Activated T-cell treated with anti-CD3 and anti-CD28 coated beads, Interleukin-2, amount 50 U/mL, for 24 hours (primary cell): ENCODE measurements at regions not wholly inside any gene's neighbourhood (a gene's known extent, or its start where the extent isn't known, plus 50 kb on each side); places are given as distances from the start of the nearest gene placed in this dataset.
"Not testable (repeated sequence)": the region's sequence is repeated elsewhere in the genome, so short reads cannot be mapped to it uniquely, and the experiment has no call there.

Experiments used
- DNase-seq: peaks from one replicate; pipeline ENCODE4 v3.0.0-alpha.2; 2020
- H3K27ac Mint-ChIP-seq: 2 replicates; pipeline ENCODE4 v1.8.0; 2020; ENCODE audit warnings: mild to moderate bottlenecking, mixed read lengths
- H3K27me3 Mint-ChIP-seq: 2 replicates; pipeline ENCODE4 v1.8.0; 2020; ENCODE audit warnings: mixed read lengths
- H3K36me3 Mint-ChIP-seq: 2 replicates; pipeline ENCODE4 v1.8.0; 2020; ENCODE audit warnings: low read depth, mixed read lengths
- H3K4me1 Mint-ChIP-seq: 2 replicates; pipeline ENCODE4 v1.8.0; 2020; ENCODE audit warnings: low read depth, mixed read lengths
- H3K4me3 Mint-ChIP-seq: 2 replicates; pipeline ENCODE4 v1.8.0; 2020; ENCODE audit warnings: mild to moderate bottlenecking, moderate library complexity, mixed read lengths
- H3K9me3 Mint-ChIP-seq: 2 replicates; pipeline ENCODE4 v1.8.0; 2020; ENCODE audit warnings: mixed read lengths

DNA sequence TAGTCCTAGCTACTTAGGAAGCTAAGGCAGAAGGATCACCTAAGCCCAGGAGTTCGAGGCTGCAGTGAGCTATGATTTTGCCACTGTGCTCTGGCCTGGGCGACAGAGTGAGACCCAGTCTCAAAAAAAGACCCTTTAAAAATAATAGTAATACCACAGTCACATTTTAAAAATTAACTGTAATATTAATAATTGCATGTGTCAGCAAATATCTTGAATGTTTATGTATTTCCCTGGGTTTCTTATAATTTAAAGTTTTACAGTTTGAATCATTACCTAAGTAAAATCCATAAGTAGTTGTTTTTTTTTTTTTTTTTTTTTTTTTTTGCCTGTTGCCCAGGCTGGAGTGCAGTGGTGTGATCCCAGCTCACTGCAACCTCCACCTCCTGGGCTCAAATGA, 69.2 kb downstream of the LYZL2 start:
- no peaks in the 10 kb centered on the region for H3K36me3 Mint-ChIP-seq
- no peak for DNase-seq
- no peak overlapping the region for H3K27ac Mint-ChIP-seq
- H3K9me3 Mint-ChIP-seq, result no peaks in the 10 kb centered on the region
- peaks cover 8% of the 10 kb centered on the region for H3K4me1 Mint-ChIP-seq
- H3K4me3 Mint-ChIP-seq, result no peak overlapping the region
- H3K27me3 Mint-ChIP-seq, result peaks cover 13% of the 10 kb centered on the region

DNA sequence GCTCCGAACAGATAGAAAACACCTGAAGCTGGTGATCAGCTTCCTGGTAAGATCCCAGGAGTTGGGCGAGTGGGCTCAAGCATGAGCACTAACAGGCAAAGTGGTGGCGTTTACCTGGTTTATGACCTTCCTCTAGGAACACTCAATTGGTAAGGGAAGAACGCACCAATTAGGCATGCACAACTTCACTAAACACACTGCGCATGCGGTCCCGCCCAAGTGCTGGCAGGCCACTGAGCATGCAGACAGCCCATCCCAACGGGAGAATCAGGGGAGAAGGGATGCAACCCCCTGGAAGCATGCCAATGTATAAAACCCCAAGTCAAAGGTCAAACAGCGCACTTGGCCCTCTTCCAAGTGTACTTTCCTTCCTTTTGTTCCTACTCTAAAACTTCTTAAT, 70.4 kb downstream of the LYZL2 start:
- Mint-ChIP-seq H3K9me3 (no peaks in the 10 kb centered on the region), H3K27me3 (peaks cover 12% of the 10 kb centered on the region), H3K4me3 (no peak overlapping the region), H3K36me3 (no peaks in the 10 kb centered on the region), H3K27ac (no peak overlapping the region), H3K4me1 (peaks cover 8% of the 10 kb centered on the region)
- no peak for DNase-seq

DNA sequence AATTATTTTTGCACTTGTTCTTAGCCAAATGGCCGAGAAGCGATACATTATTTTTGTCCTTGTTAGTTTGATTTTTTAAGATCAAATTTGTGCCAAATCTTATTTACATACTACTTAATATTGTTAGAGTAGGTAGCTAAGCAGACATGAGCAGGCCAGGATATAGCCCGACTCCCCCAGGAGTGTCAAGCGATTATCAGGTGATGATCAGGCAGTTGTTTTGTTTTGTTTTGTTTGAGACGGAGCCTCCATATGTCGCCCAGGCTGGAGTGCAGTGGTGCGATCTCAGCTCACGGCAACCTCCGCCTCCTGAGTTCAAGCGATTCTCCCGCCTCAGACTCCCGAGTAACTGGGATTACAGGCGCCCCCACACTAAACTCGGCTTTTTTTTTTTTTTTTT, 71.1 kb downstream of the LYZL2 start:
- Mint-ChIP-seq H3K36me3 (no peaks in the 10 kb centered on the region), H3K9me3 (no peaks in the 10 kb centered on the region), H3K27ac (no peak overlapping the region), H3K4me3 (no peak overlapping the region), H3K4me1 (peaks cover 8% of the 10 kb centered on the region), H3K27me3 (peaks cover 6% of the 10 kb centered on the region)
- DNase-seq, result no peak

DNA sequence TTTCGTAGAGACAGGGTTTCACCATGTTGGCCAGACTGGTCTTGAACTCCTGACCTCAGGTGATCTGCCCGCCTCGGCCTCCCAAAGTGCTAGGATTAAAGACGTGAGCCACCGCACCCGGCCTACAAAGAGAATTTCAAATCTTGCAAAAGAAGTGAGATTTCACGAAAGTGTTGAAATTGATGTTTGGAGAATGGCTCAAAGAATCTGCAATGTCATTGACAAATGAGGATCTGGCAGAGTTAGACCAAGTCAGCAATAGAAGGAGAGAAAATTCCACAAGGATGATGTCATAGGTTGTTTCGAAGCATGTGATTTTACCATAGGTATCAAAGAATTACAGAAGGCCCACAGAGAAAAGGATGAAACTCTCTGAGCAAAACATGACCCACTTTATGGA, 71.7 kb downstream of the LYZL2 start:
- Mint-ChIP-seq H3K4me1 (peaks cover 6% of the 10 kb centered on the region), H3K27ac (no peak overlapping the region), H3K9me3 (no peaks in the 10 kb centered on the region), H3K4me3 (no peak overlapping the region), H3K36me3 (no peaks in the 10 kb centered on the region), H3K27me3 (peaks cover under 1% of the 10 kb centered on the region)
- DNase-seq, result no peak

DNA sequence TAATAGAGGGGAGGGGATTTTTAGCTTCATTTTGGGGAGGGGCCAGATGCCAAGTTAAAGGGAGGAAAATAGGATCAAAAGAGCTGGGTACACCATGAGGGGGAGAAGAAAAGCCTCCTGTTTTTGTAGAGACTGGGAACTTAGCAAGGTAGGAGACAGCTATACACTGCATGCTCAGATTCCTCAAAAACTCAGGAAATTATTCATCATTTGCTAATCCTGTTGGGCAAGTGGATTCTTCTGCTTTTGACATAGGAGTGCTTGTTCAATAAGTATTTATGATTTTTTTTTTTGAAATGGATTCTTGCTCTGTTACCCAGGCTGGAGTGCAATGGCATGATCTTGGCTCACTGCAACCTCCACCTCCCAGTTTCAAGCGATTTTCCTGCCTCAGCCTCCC, 73.4 kb downstream of the LYZL2 start:
- H3K4me1 Mint-ChIP-seq, result no peaks in the 10 kb centered on the region
- no peaks in the 10 kb centered on the region for H3K27me3 Mint-ChIP-seq
- no peaks in the 10 kb centered on the region for H3K9me3 Mint-ChIP-seq
- no peak overlapping the region for H3K27ac Mint-ChIP-seq
- H3K36me3 Mint-ChIP-seq, result no peaks in the 10 kb centered on the region
- DNase-seq, result no peak
- H3K4me3 Mint-ChIP-seq, result no peak overlapping the region

DNA sequence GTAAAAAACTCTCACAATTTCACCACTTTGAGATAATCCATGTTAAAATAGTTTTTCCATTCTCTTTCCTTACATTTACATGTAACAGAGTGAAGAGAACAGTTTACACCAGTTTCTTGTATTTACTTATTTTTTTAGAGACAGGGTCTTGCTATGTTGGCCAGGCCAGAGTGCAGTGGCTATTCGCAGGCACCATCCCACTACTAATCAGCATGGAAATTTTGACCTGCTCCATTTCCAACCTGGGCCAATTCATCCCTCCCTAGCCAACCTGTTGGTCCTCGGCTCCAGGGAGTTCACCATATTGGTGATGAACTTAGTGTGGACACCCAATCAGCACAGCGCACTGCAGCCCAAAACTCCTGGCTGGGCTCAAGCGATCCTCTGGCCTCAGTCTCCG, 74.1 kb downstream of the LYZL2 start:
- Mint-ChIP-seq H3K4me1 (peaks cover 2% of the 10 kb centered on the region), H3K27ac (no peak overlapping the region), H3K27me3 (no peaks in the 10 kb centered on the region), H3K4me3 (no peak overlapping the region), H3K36me3 (no peaks in the 10 kb centered on the region), H3K9me3 (no peaks in the 10 kb centered on the region)
- no peak for DNase-seq

DNA sequence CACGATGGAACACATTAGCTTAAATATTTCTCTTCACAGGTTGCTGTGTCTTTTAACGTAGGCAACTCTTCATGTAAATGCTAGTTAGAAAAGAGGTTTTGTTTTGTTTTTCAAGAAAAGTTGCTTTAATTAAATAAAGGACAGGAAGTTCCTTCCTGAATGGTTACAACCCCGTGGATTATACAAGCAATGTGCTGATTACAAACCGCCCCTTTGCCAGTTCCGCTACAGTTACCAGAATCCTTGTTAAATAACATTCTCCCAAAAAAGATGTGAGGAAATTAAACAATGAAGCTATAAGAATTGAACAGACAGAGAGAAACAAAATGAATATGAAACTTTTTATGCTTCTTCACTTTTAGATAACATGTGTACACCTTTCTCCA, 75.1 kb downstream of the LYZL2 start:
- Mint-ChIP-seq H3K27ac (no peak overlapping the region), H3K4me1 (peaks cover 2% of the 10 kb centered on the region), H3K27me3 (no peaks in the 10 kb centered on the region), H3K4me3 (no peak overlapping the region), H3K36me3 (no peaks in the 10 kb centered on the region), H3K9me3 (no peaks in the 10 kb centered on the region)
- no peak for DNase-seq

DNA sequence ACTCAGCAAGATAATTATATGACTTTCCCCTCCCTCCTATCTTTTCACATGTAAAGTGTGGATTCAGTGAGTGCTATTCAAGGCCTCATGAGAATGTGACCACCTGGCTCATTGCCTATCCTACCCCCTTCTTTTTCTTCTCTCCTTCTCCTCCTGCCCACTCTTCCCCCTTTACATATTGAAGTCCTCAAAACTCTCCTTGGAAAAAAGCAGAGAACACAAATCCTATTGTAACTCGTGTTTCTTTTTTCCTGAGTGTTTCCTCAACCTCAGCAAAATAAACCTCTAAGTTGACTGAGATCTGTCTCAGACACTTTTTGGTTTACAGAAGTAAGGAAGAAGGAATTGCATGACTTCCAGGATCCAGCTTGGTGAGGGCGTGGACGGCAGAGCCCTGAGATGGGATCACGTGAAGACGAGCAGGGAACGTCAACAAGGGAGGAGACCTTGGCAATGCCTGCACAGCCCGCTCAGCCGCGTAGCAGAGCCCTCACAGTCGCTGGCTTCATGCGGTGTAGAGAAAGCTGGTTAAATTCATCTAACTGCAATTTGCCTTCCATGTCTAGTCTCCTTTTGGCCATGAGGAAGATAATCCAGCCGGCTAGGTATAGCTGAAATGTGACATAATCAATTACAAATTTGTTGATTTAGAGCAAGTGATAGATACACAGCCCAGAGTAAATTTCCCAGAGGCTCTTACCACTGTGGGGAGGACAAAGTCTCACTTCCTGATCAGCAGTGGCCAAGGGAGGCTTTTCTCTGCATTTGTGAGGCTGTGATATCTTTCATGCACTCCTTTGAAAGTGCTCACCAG, 75.7 kb downstream of the LYZL2 start:
- Mint-ChIP-seq H3K27me3 (peaks cover 1% of the 10 kb centered on the region), H3K27ac (no peak overlapping the region), H3K36me3 (no peaks in the 10 kb centered on the region), H3K9me3 (no peaks in the 10 kb centered on the region), H3K4me1 (peaks cover 2% of the 10 kb centered on the region), H3K4me3 (no peak overlapping the region)
- no peak for DNase-seq

DNA sequence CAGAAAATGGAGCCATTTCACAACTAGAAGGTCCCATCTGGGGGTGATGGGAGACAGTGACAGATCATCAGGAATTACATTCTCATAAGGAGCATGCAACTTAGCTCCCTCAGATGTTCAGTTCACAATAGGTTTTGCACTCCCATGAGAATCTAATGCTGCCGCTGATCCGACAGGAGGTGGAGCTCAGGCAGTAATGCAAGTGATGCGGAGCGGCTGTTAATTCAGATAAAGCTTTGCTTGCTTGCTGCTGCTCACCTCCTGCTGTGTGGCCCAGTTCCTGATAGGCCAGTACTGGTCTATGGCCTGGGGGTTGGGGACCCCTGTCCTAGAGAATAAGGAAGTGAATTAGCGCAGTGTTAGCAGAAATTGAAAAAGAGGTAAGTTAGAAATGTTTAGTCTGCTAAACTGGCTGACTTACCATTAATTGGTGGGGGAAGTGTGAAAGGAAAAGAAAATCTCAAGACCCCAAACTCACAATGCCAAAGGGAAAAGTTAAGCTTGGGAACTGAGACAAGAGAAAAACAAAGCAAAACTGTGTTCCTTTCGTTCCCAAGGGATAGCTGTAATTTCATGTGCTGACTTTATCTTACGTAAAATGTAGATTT, 76.4 kb downstream of the LYZL2 start:
- no peak for DNase-seq
- peaks cover 2% of the 10 kb centered on the region for H3K4me1 Mint-ChIP-seq
- no peaks in the 10 kb centered on the region for H3K36me3 Mint-ChIP-seq
- H3K27ac Mint-ChIP-seq, result no peak overlapping the region
- no peak overlapping the region for H3K4me3 Mint-ChIP-seq
- no peaks in the 10 kb centered on the region for H3K9me3 Mint-ChIP-seq
- peaks cover 3% of the 10 kb centered on the region for H3K27me3 Mint-ChIP-seq

DNA sequence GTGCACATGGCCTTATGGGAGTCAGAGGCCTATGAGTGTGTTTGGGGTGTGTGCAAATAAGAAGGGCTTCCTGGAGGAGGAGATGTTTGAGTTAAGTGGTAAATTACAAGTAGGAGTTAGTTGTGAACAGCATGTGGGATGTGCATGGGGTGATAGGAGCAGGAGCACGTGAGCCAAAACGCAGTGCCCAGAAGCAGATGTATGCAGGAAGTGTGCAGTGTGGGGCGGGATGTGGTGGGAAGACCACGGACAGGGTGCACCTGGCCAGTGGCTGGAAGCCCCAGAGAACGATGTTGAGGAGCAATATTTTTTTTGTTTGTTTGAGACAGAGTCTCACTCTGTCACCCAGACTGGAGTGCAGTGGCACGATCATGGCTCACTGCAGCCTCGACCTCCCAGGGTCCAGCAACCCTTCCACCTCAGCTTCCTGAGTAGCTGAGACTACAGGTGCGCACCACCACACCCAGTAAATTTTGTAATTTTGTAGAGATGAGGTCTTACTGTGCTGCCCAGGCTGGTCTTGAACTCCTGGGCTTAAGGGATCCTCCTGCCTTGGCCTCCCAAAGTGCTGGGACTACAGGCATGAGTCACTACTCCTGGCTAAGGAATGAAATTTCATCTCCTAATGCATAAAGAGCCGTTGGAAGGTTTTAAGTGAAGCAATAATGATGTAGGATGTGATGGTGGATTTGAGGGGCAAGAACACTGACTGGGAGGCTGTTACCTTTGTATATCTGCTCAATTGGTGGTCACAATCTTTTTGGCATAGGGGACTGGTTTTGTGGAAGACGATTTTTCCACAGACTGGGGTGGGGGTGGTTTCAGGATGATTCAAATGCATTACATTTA, 78.4 kb downstream of the LYZL2 start:
- H3K4me3 Mint-ChIP-seq, result no peak overlapping the region
- H3K4me1 Mint-ChIP-seq, result peaks cover 2% of the 10 kb centered on the region
- H3K27ac Mint-ChIP-seq, result no peak overlapping the region
- H3K36me3 Mint-ChIP-seq, result no peaks in the 10 kb centered on the region
- peaks cover 3% of the 10 kb centered on the region for H3K27me3 Mint-ChIP-seq
- no peaks in the 10 kb centered on the region for H3K9me3 Mint-ChIP-seq
- DNase-seq, result no peak

DNA sequence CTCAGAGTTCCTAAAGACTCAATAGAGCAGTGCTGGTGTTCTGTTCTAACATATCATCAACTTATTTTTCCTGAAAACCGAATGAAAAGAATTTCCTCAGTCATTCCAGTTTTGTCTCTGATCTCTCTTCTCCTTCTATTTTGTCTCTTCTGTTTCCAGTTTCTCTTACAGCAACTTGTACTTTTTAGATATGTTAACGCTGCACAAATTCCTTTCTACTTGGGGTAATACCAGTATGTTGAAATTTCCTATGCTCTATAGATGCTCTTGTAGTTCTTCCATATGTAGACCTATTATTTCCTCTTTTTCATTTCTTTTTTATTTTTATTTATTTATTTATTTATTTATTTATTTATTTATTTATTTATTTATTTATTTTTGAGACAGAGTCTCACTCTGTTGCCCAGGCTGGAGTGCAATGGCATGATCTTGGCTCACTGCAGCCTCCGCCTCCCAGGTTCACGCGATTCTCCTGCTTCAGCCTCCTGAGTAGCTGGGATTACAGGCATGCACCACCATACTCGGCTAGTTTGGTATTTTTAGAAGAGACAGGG, 80.3 kb downstream of the LYZL2 start:
- H3K36me3 Mint-ChIP-seq, H3K4me1 Mint-ChIP-seq, DNase-seq, H3K27me3 Mint-ChIP-seq, H3K27ac Mint-ChIP-seq, H3K4me3 Mint-ChIP-seq, H3K9me3 Mint-ChIP-seq: not testable (repeated sequence)

DNA sequence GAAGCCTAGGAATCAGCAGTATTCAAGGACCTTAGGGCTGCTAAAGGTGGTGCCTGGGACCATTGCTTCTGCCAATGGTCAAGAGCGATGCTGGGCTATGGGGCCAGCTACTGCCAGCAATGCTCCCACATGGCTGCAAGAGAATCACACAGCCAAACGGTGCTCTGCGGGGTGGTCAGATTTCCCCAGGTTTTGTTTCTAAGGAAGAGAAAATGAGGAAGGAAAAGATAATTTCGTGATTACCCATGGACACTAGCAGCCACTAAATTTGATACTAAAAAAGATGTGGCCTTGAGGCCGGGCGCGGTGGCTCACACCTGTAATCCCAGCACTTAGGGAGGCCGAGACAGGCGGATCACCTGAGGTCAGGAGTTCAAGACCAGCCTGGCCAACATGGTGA, 83.0 kb downstream of the LYZL2 start:
- Mint-ChIP-seq H3K9me3 (no peaks in the 10 kb centered on the region), H3K27ac (no peak overlapping the region), H3K4me1 (peaks cover 14% of the 10 kb centered on the region), H3K27me3 (peaks cover 3% of the 10 kb centered on the region), H3K4me3 (no peak overlapping the region), H3K36me3 (no peaks in the 10 kb centered on the region)
- DNase-seq, result no peak

DNA sequence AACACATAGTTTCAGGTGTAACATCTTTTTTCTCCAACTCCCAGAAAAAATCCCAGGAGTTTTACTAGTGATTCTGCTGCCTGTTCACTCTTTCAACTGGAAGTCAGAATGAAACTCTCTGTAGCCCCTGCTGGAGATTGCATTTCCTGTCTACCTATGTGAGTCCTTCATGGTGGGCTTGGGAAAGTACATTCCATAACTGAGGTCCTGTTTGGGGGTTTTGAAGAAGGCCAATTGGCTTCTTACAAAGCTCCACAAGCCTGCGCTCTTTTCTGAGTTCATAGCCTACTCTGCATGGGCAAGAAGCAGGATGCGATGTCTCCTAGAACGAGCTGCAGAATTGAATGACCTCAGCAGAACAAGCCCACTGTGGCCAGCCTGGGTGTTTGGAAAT, 86.7 kb downstream of the LYZL2 start:
- Mint-ChIP-seq H3K4me1 (peaks cover 20% of the 10 kb centered on the region), H3K27me3 (no peaks in the 10 kb centered on the region), H3K36me3 (no peaks in the 10 kb centered on the region), H3K4me3 (no peak overlapping the region), H3K9me3 (no peaks in the 10 kb centered on the region), H3K27ac (no peak overlapping the region)
- no peak for DNase-seq

DNA sequence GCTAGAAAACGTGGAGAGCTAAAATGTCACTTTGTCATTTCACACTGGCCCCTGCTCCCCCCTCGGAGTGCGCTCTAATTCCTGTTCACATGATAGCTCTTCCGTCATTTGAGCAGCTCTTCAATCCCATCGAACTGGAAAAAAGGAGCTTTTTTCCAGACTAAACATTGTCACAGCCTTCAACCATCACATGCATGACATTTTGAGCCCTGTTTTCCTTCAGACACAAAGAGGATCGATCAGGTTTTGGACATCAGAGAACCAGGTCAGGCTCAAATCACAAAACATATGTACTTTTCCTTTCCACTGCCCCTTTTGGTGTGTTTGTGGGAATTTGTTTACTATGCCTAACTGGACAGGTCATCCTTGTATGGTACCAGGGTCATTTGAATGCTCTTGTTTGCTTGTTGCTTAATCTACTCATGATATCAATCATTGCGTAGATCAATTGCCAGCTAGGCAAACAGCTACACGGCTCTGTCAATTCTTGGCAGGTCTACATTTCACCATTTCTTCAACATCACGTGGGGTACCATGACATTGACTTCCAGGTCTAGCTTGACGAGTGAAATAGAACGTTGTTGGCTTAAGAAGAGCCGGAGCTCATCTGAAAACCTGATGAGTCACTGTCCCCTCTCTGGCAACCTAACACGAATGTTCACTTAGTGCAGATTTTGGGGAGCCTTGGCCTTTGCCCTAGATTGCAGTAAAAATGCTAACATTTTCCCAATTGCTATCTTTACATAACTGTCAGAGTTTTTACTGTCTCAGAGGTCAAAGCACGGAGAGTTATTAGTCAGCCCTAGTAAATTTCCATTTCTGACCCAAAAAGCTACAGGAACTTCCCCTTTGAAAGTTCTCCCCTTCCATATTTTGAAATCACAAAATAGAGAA, 87.3 kb downstream of the LYZL2 start:
- Mint-ChIP-seq H3K9me3 (no peaks in the 10 kb centered on the region), H3K27me3 (no peaks in the 10 kb centered on the region), H3K4me1 (peaks cover 20% of the 10 kb centered on the region), H3K36me3 (no peaks in the 10 kb centered on the region), H3K27ac (peak overlapping the region; percentile 47), H3K4me3 (no peak overlapping the region)
- no peak for DNase-seq
